Right lobe of liver (tissue), 6 donors: ENCODE measurements at regions not wholly inside any gene's neighbourhood (a gene's known extent, or its start where the extent isn't known, plus 50 kb on each side); places are given as distances from the start of the nearest gene placed in this dataset.
"Not testable (repeated sequence)": the region's sequence is repeated elsewhere in the genome, so short reads cannot be mapped to it uniquely, and the experiment has no call there.

Source experiments
- ATAC-seq, 4 donors: fragments of 200-7000 bp; cut with Tn5 transposase; one replicate each; pipeline ENCODE4 v1.9.1; 2020; ENCODE audit warnings: mild to moderate bottlenecking in 4 of 4, moderate library complexity in 4 of 4
- DNase-seq, 3 donors: peaks; one replicate each; pipeline ENCODE4 v3.0.0-alpha.2; 2020
- H3K27ac ChIP-seq, 3 donors: fragments of 200-600 bp; one replicate each; pipeline ENCODE4 v1.8.0; 2022
- H3K27me3 ChIP-seq, 2 donors: fragments of 200-600 bp; one replicate each; pipeline ENCODE4 v1.8.0; 2022
- H3K36me3 ChIP-seq, 4 donors: fragments of 200-600 bp; sonication (generic) in 1 of 4; one replicate each; pipeline versions ENCODE4 v1.5.1 to v1.8.0; 2017 to 2022; ENCODE audit warnings: control low read depth in 1 of 4
- H3K4me1 ChIP-seq, 4 donors: fragments of 200-600 bp; sonication (generic) in 1 of 4; one replicate each; pipeline versions ENCODE4 v1.5.1 to v1.8.0; 2017 to 2022; ENCODE audit warnings: control low read depth in 1 of 4
- H3K4me3 ChIP-seq, 3 donors: fragments of 200-600 bp; one replicate each; pipeline ENCODE4 v1.8.0; 2022
- H3K9me3 ChIP-seq, 4 donors: fragments of 200-600 bp; sonication (generic) in 1 of 4; one replicate each; pipeline versions ENCODE4 v1.5.1 to v1.8.0; 2017 to 2022; ENCODE audit warnings: control low read depth in 1 of 4
- CTCF ChIP-seq, 4 donors: fragments of 200-600 bp in 3 of 4; fragments of 450-650 bp in 1 of 4; IDR thresholded peaks; one replicate each; pipeline versions ENCODE4 v1.5.1 to v1.8.0; 2016 to 2022; ENCODE audit warnings: antibody characterized with exemption in 4 of 4, mild to moderate bottlenecking in 2 of 4
- POLR2A ChIP-seq: fragments of 450-650 bp; IDR thresholded peaks from one replicate; pipeline ENCODE4 v1.6.1; 2017; ENCODE audit warnings: antibody characterized with exemption, mild to moderate bottlenecking
- WGBS: methylation state at CpG from one replicate; pipeline ENCODE4 v1.1.6; 2018; ENCODE audit warnings: low coverage, low lambda C conversion rate; ENCODE audit not compliant: insufficient coverage; ENCODE audit errors: missing lambda C conversion rate; 5-methylcytosine and 5-hydroxymethylcytosine counted together
- intact Hi-C, 2 donors: fragments of 100-400 bp; cut with DNase I; formaldehyde crosslinking; loops; one replicate each; pipeline versions ENCODE4 v1.11.2 to v1.14.1; 2022
- donor health status: DM: no; HTN: yes; CAD: no.
- donor health status: DM: no; HTN: no; CAD: no.
- donor health status: DM: no; HTN: no; CAD: no.
- donor health status: DM: no; HTN: yes; CAD: no.
- donor health status: DM: no; HTN: yes; CAD: no.

GRCh38 chr6:25155211-25155610 lies 124.0 kb upstream of the CARMIL1 start:
- WGBS: 69% methylated on average over 3 of the region's 3 CpGs
- no peaks in the 10 kb centered on the region for H3K36me3 ChIP-seq
- TF ChIP-seq CTCF (IDR thresholded peaks at IDR 0.05) (no peak), POLR2A (no peak)
- no peak for ATAC-seq
- no peak overlapping the region for H3K27ac ChIP-seq
- H3K4me1 ChIP-seq: no peaks in the 10 kb centered on the region
- intact Hi-C loops: no loop called here
- DNase-seq: no peak
- H3K9me3 ChIP-seq: no peaks in the 10 kb centered on the region
- H3K4me3 ChIP-seq: no peak overlapping the region
- no peaks in the 10 kb centered on the region for H3K27me3 ChIP-seq

GRCh38 chr6:25156123-25156522 lies 123.1 kb upstream of the CARMIL1 start:
- WGBS: 43% methylated on average over 1 of the region's 1 CpG
- no peak for ATAC-seq

GRCh38 chr6:25157183-25157582 lies 122.0 kb upstream of the CARMIL1 start:
- no peak overlapping the region for H3K27ac ChIP-seq
- H3K9me3 ChIP-seq: no peaks in the 10 kb centered on the region
- 76% methylated on average over 7 of the region's 7 CpGs for WGBS
- TF ChIP-seq CTCF (IDR thresholded peaks at IDR 0.05) (no peak), POLR2A (no peak)
- intact Hi-C loops: no loop called here
- DNase-seq: no peak
- H3K27me3 ChIP-seq: no peaks in the 10 kb centered on the region
- no peak for ATAC-seq
- H3K36me3 ChIP-seq: no peaks in the 10 kb centered on the region
- no peaks in the 10 kb centered on the region for H3K4me1 ChIP-seq
- H3K4me3 ChIP-seq: no peak overlapping the region

More at GRCh38 chr6:25156123-25156522, 123.1 kb upstream of the CARMIL1 start:
- Histone ChIP-seq H3K27ac (no peak overlapping the region), H3K4me3 (no peak overlapping the region), H3K27me3 (no peaks in the 10 kb centered on the region), H3K9me3 (no peaks in the 10 kb centered on the region), H3K36me3 (no peaks in the 10 kb centered on the region), H3K4me1 (no peaks in the 10 kb centered on the region)
- TF ChIP-seq CTCF (IDR thresholded peaks at IDR 0.05): no peak
- DNase-seq: no peak
- intact Hi-C loops: no loop called here

GRCh38 chr6:25157842-25158241 lies 121.3 kb upstream of the CARMIL1 start:
- intact Hi-C loops: no loop called here

GRCh38 chr6:25160134-25160533 lies 119.0 kb upstream of the CARMIL1 start:
- H3K4me3 ChIP-seq, H3K36me3 ChIP-seq, H3K27me3 ChIP-seq, ATAC-seq, H3K4me1 ChIP-seq, intact Hi-C loops, DNase-seq, H3K27ac ChIP-seq, H3K9me3 ChIP-seq: not testable (repeated sequence)

More at GRCh38 chr6:25157842-25158241, 121.3 kb upstream of the CARMIL1 start:
- no peaks in the 10 kb centered on the region for H3K36me3 ChIP-seq
- TF ChIP-seq POLR2A (no peak), CTCF (IDR thresholded peaks at IDR 0.05) (no peak)
- no peak for ATAC-seq
- no peaks in the 10 kb centered on the region for H3K9me3 ChIP-seq
- H3K27ac ChIP-seq: no peak overlapping the region
- no peaks in the 10 kb centered on the region for H3K4me1 ChIP-seq
- H3K4me3 ChIP-seq: no peak overlapping the region
- no peaks in the 10 kb centered on the region for H3K27me3 ChIP-seq
- 100% methylated on average over 1 of the region's 5 CpGs for WGBS
- no peak for DNase-seq
